Esophagus muscularis mucosa (tissue), 4 donors: ENCODE measurements at regions not wholly inside any gene's neighbourhood (a gene's known extent, or its start where the extent isn't known, plus 50 kb on each side); places are given as distances from the start of the nearest gene placed in this dataset.

Experiments used
- DNase-seq: peaks from one replicate; pipeline ENCODE4 v3.0.0-alpha.2; 2017; ENCODE audit errors: extremely low spot score
- H3K27ac ChIP-seq, 4 donors: fragments of 200-600 bp; sonication (generic); replicated peaks in 1 of 4; 1 replicate in 3 of 4; 2 replicates in 1 of 4; pipeline ENCODE4 v1.5.1; 2016 to 2019; ENCODE audit warnings: mild to moderate bottlenecking in 1 of 4
- H3K27me3 ChIP-seq, 4 donors: fragments of 200-600 bp; sonication (generic); one replicate each; pipeline versions ENCODE4 v1.5.1 to v1.6.0; 2016 to 2019
- H3K36me3 ChIP-seq, 4 donors: fragments of 200-600 bp; sonication (generic); one replicate each; pipeline ENCODE4 v1.5.1; 2016 to 2019
- H3K4me1 ChIP-seq, 4 donors: fragments of 200-600 bp; sonication (generic); one replicate each; pipeline ENCODE4 v1.5.1; 2016 to 2019
- H3K4me3 ChIP-seq, 4 donors: fragments of 200-600 bp; sonication (generic); 1 replicate in 2 of 4; 2 replicates in 2 of 4; pipeline ENCODE4 v1.5.1; 2016 to 2019; ENCODE audit warnings: mild to moderate bottlenecking in 4 of 4, moderate library complexity in 1 of 4
- H3K9me3 ChIP-seq, 4 donors: fragments of 200-600 bp; sonication (generic); 1 replicate in 3 of 4; 2 replicates in 1 of 4; pipeline ENCODE4 v1.5.1; 2016 to 2019
- EP300 ChIP-seq: sonication (generic); formaldehyde crosslinking; IDR thresholded peaks from one replicate; pipeline ENCODE4 v1.6.1; 2017; ENCODE audit warnings: antibody characterized with exemption
- POLR2A ChIP-seq: fragments of 450-650 bp; IDR thresholded peaks from one replicate; pipeline ENCODE4 v1.6.1; 2017; ENCODE audit warnings: antibody characterized with exemption, moderate library complexity, mild to moderate bottlenecking, low read depth
- POLR2AphosphoS5 ChIP-seq, 2 donors: sonication (generic); formaldehyde crosslinking; IDR thresholded peaks; one replicate each; pipeline ENCODE4 v1.6.1; 2017; ENCODE audit warnings: antibody characterized with exemption in 2 of 2
- WGBS: methylation state at CpG from one replicate; pipeline ENCODE4 v1.1.5; 2018; 5-methylcytosine and 5-hydroxymethylcytosine counted together
- intact Hi-C: fragments of 100-400 bp; cut with DNase I; formaldehyde crosslinking; loops from one replicate; pipeline ENCODE4 v1.15.1; 2023
- TF ChIP-seq, protein P1 (sequence below), 3 experiments: fragments of 200-600 bp in 2 of 3; fragments of 450-650 bp in 1 of 3; sonication (generic) in 2 of 3; IDR thresholded peaks; one replicate each; pipeline ENCODE4 v1.5.1; 2017 to 2019; ENCODE audit warnings: antibody characterized with exemption in 3 of 3, mild to moderate bottlenecking in 2 of 3, moderate library complexity in 1 of 3

DNA sequence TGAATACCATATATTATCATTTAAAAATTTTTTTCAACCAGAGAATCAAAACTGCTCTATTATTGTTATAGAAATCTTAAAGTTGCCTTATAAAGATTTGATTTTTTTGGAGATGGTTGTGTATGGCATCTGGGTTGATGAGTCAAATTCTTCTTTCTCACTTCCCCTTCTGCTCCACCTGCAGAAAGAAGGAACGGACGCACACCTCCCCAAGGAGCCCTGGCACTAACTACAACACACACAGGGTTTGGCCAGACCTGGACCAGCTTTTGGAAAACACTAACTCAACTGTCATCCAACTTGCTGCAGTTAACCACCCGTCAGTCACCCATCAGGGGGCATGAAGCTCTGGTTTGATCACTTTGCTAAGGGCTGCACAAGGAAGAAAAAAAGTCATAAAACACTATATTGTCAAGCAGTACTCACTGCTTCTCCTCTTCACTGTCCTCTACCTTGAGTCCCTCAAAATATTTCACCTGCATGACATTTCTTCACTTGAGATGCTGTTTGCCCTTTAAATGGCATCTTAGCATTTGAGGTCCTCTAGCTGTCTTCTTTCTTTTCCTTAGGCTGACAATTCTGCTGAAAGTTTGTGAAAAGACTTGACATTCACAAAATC lies 266.7 kb upstream of the PHF14 start:
- Histone ChIP-seq H3K4me1 (no peaks in the 10 kb centered on the region), H3K36me3 (no peaks in the 10 kb centered on the region), H3K27ac (no peak overlapping the region), H3K27me3 (no peaks in the 10 kb centered on the region), H3K4me3 (no peak overlapping the region), H3K9me3 (no peaks in the 10 kb centered on the region)
- intact Hi-C loops, result no loop called here
- WGBS, result 75% methylated on average over 3 of the region's 3 CpGs
- no peak for DNase-seq
- TF ChIP-seq EP300, result no peak
- TF ChIP-seq POLR2A, result no peak
- TF ChIP-seq, protein P1, sequence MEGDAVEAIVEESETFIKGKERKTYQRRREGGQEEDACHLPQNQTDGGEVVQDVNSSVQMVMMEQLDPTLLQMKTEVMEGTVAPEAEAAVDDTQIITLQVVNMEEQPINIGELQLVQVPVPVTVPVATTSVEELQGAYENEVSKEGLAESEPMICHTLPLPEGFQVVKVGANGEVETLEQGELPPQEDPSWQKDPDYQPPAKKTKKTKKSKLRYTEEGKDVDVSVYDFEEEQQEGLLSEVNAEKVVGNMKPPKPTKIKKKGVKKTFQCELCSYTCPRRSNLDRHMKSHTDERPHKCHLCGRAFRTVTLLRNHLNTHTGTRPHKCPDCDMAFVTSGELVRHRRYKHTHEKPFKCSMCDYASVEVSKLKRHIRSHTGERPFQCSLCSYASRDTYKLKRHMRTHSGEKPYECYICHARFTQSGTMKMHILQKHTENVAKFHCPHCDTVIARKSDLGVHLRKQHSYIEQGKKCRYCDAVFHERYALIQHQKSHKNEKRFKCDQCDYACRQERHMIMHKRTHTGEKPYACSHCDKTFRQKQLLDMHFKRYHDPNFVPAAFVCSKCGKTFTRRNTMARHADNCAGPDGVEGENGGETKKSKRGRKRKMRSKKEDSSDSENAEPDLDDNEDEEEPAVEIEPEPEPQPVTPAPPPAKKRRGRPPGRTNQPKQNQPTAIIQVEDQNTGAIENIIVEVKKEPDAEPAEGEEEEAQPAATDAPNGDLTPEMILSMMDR (IDR thresholded peaks at IDR 0.05), result no peak
- TF ChIP-seq POLR2AphosphoS5 (IDR thresholded peaks at IDR 0.05), result no peak

DNA sequence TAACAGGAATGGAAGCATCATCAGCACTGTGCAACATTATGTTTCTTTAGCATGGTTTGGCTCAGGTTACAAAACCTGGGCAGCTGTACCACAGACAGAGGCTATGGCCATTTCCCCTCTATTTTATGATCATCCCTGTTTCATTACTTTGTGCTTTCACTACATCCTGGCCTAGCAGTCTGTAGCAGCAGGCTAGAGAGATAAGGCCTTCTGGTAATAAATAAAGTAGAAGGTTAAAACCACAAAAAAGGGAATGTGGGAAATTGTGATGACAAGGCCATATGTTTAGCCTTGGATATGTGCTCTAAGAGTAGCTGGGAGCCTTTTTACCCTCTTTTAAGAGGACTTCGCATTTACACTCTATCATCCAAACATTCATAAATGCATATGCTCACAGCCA lies 266.2 kb upstream of the PHF14 start:
- WGBS, result 81% methylated on average over 1 of the region's 1 CpG

DNA sequence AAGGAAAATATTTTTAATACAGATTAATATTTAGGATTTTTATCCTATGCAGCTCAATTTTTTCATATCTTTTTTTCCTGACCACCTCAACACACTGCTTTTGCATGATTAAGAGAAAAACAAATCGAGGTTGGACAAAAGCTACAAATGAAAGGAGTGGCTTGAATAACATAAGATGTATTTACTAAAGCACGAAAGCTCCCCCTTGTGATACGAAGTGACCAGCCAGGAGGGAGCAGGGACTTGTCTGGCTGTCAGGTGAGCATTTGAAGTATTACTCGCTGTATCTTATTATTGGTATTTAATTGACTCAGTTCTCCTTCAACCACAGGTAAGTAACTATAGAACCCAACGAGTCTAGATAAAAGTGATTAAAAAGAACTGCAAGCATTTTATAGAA lies 265.2 kb upstream of the PHF14 start:
- Histone ChIP-seq H3K27ac (no peak overlapping the region), H3K4me1 (no peaks in the 10 kb centered on the region), H3K36me3 (no peaks in the 10 kb centered on the region), H3K4me3 (no peak overlapping the region), H3K9me3 (no peaks in the 10 kb centered on the region), H3K27me3 (no peaks in the 10 kb centered on the region)
- no peak for DNase-seq
- intact Hi-C loops, result no loop called here
- no peak for TF ChIP-seq EP300
- TF ChIP-seq POLR2A, result no peak
- no peak for TF ChIP-seq POLR2AphosphoS5 (IDR thresholded peaks at IDR 0.05)
- TF ChIP-seq, protein P1 (IDR thresholded peaks at IDR 0.05), result no peak
- 37% methylated on average over 5 of the region's 5 CpGs for WGBS

More for the DNA sequence above, 266.2 kb upstream of the PHF14 start:
- H3K36me3 ChIP-seq, result no peaks in the 10 kb centered on the region
- DNase-seq, result no peak
- no peak overlapping the region for H3K4me3 ChIP-seq
- no peaks in the 10 kb centered on the region for H3K27me3 ChIP-seq
- no peak overlapping the region for H3K27ac ChIP-seq
- TF ChIP-seq EP300 (no peak), POLR2AphosphoS5 (IDR thresholded peaks at IDR 0.05) (no peak), POLR2A (no peak)
- TF ChIP-seq, protein P1 (IDR thresholded peaks at IDR 0.05), result no peak
- no peaks in the 10 kb centered on the region for H3K4me1 ChIP-seq
- H3K9me3 ChIP-seq, result no peaks in the 10 kb centered on the region
- intact Hi-C loops, result no loop called here

DNA sequence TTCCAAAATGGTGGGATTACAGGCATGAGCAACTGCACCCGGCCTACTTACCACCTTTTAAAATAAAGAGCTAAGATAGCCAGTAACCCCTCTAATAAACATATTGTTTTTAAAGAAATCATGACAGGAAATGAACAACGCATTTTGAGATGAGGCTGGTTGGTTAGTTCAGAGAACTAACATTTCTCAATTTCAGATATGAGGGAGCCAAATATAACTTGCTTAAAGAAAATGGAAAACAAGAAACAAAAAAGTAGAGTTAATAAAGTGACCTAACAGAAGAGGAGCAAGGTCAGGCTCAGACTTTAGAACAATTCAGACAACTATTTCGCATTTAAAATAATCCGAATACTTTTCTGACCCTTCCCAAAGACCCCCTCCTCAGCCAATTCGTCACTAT lies 254.9 kb upstream of the PHF14 start:
- no peaks in the 10 kb centered on the region for H3K36me3 ChIP-seq
- DNase-seq, result no peak
- no peaks in the 10 kb centered on the region for H3K9me3 ChIP-seq
- WGBS, result 72% methylated on average over 5 of the region's 5 CpGs
- no peak overlapping the region for H3K4me3 ChIP-seq
- no peaks in the 10 kb centered on the region for H3K27me3 ChIP-seq
- no peaks in the 10 kb centered on the region for H3K4me1 ChIP-seq
- no peak overlapping the region for H3K27ac ChIP-seq
- intact Hi-C loops, result no loop called here
- TF ChIP-seq, protein P1 (IDR thresholded peaks at IDR 0.05), result no peak
- no peak for TF ChIP-seq POLR2AphosphoS5 (IDR thresholded peaks at IDR 0.05)
- no peak for TF ChIP-seq POLR2A
- TF ChIP-seq EP300, result no peak

GRCh38 chr7:10720042-10720441 lies 253.6 kb upstream of the PHF14 start:
- intact Hi-C loops, result no loop called here
- no peak for DNase-seq
- Histone ChIP-seq H3K4me1 (no peaks in the 10 kb centered on the region), H3K27me3 (no peaks in the 10 kb centered on the region), H3K27ac (no peak overlapping the region), H3K9me3 (no peaks in the 10 kb centered on the region), H3K36me3 (no peaks in the 10 kb centered on the region), H3K4me3 (no peak overlapping the region)
- no peak for TF ChIP-seq POLR2AphosphoS5 (IDR thresholded peaks at IDR 0.05)
- TF ChIP-seq POLR2A, result no peak
- TF ChIP-seq, protein P1 (IDR thresholded peaks at IDR 0.05), result no peak
- TF ChIP-seq EP300, result no peak
